Femur (tissue), 1 donor: ENCODE measurements at regions not wholly inside any gene's neighbourhood (a gene's known extent, or its start where the extent isn't known, plus 50 kb on each side); places are given as distances from the start of the nearest gene placed in this dataset.
A peak's percentile ranks its signal among the peaks of the same experiment; 100 is the strongest.
"Not testable (repeated sequence)": the region's sequence is repeated elsewhere in the genome, so short reads cannot be mapped to it uniquely, and the experiment has no call there.

Source experiments
- DNase-seq: peaks from one replicate; pipeline ENCODE4 v3.0.0-alpha.2; 2017

DNA sequence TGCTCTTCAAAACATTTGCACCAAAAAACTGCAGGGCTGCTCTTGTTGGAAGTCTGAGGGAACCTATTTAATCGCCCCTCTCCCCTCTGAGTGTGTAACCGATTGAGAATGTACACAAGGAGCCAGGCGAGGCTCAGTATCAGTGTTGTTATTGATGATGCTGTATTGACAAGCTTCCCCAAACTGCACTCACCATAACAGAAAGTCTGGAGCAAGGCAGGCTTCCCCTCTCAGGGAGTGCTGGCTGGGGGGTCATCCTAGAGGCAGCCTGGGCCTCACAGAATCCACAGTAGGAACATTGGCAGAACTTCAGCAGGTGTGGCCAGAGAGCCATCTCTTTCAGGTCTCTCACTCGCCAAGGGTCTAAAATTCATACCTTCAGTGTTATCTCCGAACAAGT lies 58.1 kb upstream of the TUNAR start:
- DNase-seq = no peak

DNA sequence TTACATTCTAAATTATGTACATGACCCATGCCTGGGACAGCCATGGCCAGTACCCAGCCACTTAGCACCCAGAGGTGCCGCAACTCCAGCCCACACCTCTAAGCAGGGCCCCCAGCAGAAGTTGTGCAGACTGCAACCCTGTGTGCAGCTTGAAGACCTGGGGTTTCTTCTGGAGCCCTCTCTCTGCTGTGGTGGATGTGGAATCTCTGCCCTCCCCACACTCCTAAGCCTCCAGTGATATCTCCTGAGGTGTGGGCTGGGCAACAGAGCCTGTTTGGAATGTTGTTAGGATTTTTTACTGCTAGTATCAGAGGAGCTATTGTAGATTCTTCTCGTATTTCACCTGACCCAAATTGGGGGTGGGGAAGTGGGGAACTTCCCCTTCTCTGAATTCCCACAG lies 59.4 kb upstream of the TUNAR start:
- no peak for DNase-seq

DNA sequence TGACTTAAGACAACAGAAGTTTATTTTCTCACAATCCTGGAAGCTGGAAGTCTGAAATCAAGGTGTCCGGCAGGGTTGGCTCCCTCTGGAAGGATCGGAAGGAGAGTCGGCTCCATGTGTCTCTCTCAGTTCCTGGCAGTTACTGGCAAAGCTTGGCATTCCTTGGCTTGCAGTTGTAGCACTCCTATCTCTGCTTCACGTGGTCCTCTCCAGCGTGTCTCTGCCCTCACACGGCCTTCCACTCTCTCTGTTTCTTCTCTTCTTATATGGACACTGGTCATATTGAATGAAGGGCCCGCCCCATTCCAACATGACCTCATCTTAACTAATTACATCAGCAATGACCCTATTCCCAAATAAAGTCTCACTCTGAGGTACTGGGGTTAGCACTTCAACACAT lies 60.1 kb upstream of the TUNAR start:
- no peak for DNase-seq

DNA sequence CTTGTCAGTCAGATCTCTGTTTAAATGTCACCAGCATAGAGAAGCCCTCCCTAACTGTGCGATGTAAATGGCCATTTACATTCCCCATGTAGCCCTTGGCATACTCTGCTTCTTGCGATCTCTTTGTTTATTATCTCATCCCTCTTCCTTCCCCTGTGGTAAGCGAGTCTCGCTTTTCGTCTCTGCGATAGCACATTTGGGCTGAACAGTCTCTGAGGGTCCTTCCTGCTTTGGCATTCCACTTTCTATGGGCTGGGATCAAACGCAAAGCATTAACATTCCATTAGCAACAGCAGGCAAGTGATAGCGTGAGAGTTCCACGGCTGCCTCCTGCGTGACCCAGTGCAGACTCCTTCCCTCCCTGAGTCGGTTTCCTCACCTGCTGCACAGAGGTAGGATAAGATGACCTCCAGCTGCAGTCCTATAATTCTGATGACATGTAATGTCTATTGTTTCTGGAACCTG lies 61.4 kb upstream of the TUNAR start:
- no peak for DNase-seq

DNA sequence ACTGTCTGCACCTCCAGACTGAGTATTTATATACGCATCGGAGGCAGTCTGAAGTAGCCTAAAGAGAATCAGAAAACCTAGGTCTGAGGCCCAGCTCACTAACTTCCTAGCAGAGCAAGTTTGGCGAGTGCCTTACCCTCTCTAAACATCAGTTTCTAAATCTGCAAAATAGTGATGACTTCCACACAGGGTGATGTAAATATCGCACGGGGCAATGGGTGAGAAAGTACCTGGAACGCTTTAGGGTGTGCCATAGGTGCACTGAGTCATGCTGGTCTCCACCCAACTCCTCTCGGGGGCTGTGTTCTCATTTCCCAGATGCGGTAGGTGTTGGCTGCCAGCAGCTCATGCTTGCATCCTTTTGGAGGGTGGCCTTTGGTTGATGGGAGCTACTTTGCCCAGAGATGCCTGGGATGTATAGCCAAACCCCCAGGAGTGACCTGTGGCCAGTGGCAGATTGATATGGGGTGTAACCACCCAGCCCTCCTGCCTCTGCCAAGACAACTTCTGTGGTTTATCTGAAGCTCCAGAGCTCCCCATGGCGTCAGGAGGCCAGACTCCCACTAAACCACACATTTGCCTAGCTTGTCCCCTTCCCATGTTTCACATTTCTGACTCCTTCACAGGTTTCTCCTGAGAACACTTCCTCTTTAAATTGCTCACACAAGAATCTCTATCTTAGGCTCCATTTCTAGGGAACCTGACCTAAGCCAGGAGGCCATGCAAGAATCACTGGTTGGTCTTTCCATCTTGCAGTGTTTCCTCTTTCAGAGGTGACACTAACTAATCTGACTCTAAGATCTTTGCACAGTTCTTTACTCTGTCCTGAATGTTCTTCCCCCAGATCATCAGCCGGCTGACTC lies 62.0 kb upstream of the TUNAR start:
- no peak for DNase-seq

DNA sequence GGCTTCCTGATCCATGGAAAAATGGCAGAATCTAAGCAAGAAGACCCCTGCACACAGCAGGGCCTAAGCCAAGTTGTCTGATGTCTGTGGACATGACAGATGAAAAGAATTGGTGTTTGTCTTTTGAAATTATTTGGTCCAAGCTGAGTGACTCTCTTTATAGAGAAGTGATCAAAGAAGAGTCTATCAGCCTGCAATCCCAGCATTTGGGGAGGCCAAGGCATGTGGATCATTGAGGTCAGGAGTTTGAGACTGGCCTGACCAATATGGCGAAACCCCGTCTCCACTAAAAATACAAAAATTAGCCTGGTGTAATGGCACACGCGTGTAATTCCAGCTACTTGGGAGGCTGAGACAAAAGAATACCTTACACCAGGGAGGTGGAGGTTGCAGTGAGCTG lies 64.8 kb upstream of the TUNAR start:
- no peak for DNase-seq

DNA sequence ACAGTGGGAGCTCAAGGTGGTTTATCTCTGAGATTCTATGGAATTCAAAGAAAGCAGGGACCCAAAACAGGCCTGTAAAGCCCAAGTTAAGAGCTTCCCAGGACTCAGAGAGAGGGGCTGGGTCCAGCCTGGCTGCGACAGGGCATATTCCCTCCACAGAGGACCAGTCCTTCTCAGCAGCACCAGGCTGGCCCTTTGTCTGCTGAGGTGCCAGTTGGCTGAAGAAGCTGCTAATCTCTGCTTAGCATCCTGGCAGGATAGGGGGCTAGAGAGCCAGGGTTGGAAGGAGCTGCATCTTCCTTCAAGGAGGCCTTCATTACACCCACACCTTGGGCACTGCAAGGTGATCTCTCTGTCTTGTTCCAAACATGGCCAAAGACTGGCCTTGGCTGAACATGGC lies 68.3 kb upstream of the TUNAR start:
- no peak for DNase-seq

DNA sequence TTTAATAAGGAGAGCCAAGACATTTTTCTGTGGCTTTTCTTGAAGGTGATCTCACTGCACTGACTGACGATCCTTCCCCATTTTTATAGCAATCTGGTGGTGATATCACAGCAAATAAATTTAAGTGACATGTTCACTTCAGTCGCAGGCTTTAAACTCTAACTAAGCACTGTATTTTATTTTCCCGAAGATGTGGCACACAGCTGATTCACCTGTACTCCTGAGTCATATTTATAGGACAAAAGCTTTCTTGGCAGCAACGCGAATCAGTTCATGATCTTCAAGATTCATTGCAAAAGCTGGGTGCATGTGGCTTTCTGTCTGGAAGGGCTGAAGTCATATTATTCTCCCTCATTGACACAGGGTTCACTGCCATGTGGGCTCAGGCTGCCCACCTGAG lies 79.8 kb upstream of the TUNAR start:
- no peak for DNase-seq

DNA sequence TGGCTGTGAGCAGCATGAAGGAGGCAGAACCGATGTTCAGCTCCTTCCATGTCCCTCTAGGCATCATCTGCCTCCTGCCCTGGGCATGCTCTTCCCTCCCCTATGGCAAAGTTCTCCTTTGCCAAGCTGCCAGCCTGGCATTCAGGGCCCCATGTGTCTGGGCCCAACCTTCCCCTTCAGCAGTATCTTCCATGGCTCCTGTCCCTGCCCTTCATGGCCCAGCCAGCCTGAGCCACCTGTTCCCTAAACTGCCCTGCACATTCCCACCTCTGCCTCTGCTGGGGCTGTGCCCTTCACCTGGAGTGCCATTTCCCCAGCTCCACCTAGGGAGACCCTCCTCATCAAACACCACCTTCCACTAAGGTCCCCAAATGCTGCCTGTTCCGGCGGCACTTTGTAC lies 74.0 kb upstream of the TCL1A start:
- no peak for DNase-seq

DNA sequence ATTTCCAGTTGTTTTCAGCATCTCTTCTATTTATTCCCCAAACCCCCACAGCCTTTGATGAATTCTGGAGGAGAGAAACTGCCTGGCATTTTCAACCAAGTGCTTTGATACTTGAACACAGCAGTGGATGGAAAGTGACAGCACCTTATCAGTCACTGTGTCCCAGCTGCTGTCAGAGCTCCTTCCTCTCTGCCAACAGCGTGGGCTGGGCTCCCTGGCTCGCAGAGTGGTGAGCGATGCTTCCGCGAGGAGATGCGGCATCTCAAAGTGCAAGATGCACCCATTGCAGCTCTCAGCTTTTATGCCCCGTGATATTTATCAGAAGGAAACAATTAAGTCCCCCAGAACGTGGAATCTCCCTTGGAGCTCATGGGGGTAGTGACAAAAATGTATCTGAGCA lies 72.6 kb upstream of the TCL1A start:
- DNase-seq = no peak

DNA sequence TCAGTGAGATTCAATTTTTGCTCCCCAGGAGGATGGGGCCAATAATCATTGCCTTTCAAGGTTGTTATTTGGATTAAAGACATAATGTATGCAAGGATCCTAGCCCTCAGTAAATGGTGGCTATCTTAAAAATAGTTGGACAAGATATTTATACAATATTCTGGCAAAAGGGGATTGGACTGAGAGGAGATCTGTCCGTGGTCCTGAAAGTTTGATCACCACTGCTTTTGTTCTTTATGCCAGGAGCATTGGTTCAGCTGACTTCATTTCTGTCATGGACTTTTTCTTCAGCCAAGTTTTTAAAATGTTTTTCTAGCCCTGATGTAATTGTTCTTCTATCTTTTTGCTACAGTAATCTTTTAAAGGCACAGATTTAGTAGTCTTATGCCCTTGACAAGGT lies 70.2 kb upstream of the TCL1A start:
- no peak for DNase-seq

DNA sequence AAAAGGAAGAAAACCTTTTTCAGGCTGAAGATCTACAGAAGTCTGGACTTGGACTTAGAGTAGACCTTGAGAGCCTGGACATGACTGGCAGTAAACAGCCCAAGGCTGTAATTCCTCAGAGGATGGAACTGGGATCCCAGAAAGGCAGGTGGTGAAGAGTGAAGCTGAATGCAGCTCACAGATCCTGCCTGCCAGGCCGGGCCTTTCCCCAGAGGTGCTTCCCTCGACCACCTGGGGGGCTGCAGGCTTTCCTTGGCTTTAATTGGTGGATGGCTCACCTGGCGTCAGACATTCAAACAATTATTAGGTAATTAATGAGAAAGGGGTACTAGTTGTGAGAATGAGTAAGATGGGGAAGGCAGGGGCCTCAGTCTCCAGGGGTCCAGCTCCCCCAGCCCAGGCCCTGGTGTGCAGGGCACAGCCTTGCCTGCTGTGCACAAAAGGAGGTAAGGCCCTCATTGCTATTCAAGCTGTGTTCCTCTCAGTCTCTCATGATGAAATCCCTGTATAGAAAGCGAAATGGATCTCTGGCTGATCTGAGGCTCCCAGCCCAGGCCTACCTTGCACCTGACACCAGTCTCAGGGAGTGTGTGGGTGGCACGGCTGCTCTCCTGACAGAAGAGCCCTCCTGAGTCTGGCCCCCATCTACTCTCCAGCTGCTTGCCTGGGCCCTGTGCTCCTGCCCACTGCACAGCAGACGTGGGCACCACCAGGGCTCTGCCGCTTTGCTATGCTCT lies 63.0 kb upstream of the TCL1A start:
- no peak for DNase-seq

DNA sequence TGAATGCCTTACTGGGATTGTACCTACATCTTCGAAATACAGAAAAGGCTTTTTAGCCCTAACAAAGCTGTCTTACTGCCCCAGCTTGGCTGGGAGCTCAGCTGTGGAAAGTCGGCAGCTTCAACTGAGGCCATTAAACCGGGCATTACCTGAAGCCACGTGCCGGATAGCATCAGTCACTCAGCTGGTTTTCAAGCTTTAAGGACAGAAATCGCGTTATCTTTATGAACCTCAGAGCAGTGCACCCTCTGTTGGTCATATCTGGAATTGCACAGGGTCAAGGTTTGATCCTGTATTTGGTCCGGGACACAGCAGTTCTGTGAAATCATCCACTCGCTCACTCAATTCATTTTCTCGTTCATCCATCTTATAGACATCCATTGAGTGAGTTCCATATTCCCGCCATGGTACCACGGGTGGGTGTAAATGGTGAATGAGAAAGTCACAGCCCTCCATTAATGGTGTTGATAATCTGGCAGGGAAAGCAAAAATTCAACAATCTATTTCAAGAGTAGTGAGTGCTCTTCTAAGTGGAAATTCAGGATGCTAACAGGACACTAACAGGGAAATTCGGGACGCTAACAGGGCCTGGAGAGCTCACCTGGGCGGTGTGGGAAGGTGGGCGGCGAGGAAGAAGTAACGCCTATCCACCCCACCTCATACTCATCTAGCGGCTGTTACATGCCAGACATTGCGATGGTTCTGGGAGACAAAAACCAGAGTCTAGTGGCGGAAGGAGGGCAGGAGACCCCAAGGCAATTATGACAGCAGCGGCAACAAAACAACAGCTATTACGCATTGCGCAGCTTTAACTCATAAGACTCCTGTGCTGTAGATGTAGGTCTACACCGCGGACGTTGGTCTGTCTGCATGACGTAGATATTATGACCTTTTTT lies 60.6 kb upstream of the TCL1A start:
- DNase-seq = peak; percentile 30

DNA sequence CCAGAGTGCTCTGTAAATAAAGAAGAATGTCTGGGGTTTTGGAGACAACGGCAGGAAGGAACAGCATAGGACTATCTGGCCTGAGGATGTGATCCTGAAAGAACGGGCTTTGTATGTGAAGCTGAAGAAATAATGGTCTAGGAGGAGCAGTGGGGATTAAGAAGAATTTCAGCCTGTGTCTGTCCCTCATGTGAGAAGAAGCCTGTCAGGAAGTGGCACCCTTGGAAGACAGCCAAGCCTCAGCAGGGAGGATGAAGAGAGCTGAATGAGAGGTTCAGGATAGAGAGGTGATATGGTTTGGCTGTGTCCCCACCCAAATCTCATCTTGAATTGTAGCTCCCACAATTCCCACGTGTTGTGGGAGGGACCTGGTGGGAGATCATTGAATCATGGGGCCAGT lies 56.9 kb upstream of the TCL1A start:
- no peak for DNase-seq

DNA sequence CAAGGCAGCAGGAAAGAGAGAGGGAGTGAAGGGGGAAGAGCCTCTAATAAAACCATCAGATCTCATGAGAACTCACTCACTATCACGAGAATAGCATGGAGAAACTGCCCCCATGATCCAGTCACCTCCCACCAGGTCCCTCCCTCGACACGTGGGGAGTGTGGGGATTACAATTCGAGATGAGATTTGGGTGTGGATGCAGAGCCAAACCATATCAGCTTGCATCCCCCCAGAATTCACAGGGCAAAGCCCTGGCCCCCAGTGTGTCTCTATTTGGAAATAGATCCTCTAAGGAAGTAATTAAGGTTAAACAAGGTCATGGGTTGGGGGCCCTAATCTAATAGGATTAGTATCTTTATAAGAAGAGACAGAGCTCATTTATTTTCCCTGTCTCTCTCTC lies 56.1 kb upstream of the TCL1A start:
- no peak for DNase-seq

DNA sequence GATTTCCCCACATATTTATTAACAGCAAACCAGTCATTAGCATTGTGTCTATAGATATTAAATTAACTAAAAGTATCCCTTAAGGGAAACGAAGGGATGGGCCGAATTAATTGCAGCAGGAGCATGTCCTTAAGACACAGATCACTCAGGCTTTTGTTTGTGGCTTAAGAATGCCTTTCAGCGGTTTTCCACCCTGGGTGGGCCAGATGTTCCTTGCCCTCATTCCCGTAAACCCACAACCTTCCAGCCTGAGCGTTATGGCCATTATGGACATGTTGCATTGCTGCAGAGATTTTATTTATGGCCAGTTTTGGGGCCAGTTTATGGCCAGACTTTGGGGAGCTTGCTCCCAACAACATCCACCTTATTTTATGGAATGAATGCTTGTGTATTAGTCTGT lies 55.5 kb upstream of the TCL1A start:
- DNase-seq = not testable (repeated sequence)

DNA sequence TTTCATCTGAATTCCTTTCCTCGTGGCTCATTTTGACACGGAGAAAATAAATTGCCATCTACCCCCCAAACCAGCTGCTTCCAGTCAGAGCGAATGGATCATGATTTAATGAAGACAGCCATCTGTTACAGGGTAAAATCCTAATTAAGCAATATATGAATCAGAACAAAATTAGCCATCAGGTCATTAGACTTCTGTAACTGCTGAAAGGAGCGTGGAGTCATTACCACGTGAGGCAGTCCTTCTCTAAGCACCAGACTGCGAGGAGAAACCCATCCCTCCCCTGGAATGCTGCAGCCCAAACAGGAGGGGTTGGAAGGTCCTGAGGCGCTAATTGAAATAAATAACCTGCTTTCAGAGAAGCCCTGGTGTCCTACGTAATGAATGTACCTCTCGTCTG lies 51.1 kb upstream of the TCL1A start:
- no peak for DNase-seq

DNA sequence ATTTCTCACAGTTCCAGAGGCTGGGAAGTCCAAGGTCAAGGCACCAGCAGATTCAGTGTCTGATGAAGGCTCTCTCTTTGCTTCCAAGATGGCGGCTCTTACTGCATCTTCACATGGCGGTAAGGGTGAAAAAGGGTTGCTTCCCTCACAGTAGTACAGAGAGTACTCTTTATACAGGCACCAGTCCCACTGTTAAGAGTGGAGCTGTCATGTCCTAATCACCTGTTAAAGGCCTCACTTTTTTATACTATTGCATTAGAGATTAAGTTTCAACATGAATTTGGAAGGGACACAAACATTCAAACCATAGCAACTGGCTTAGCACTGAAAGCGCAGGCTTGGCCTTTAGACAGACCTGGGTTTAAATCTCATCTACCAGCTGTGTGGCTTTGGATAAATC lies 50.0 kb upstream of the TCL1A start:
- DNase-seq = no peak
